ENCODE measurements at regions not wholly inside any gene's neighbourhood (a gene's known extent, or its start where the extent isn't known, plus 50 kb on each side); places are given as distances from the start of the nearest gene placed in this dataset.

- Histone ChIP-seq H3T11ph (ENCODE audit: low read length) (no peak overlapping the region), H2BK12ac (ENCODE audit: insufficient read length, low read depth, low read length) (no peak overlapping the region), H2BK20ac (ENCODE audit: low read depth, low read length, poor library complexity, severe bottlenecking) (no peak overlapping the region), H3K23ac (ENCODE audit: insufficient read length, low read depth, low read length) (no peak overlapping the region), H3K4ac (ENCODE audit: low read depth, low read length) (no peak overlapping the region), H4K8ac (replicated peaks; ENCODE audit: insufficient read length, low read depth, low read length) (no peak overlapping the region), H3K4me1 (ENCODE audit: insufficient read depth, low read length) (no peaks in the 10 kb centered on the region), H3K9me3 (ENCODE audit: control insufficient read depth, low read depth, low read length) (no peaks in the 10 kb centered on the region), H3K27me3 (ENCODE audit: insufficient read depth, low read length) (no peaks in the 10 kb centered on the region), H2BK5ac (ENCODE audit: insufficient read length, low read length) (no peak overlapping the region), H3K18ac (ENCODE audit: insufficient read length, low read depth, low read length) (no peak overlapping the region), H3K56ac (ENCODE audit: insufficient read length, low read depth, low read length) (no peak overlapping the region), H3K79me1 (ENCODE audit: insufficient read depth, low read depth, low read length, poor library complexity, severe bottlenecking) (no peaks in the 10 kb centered on the region), H4K20me1 (ENCODE audit: control insufficient read depth, insufficient read depth, insufficient read length) (no peaks in the 10 kb centered on the region), H3K9ac (ENCODE audit: extremely low read depth, insufficient read length, low read length) (no peak overlapping the region), H4K5ac (ENCODE audit: insufficient read length, low read depth, low read length) (no peak overlapping the region), H2AK5ac (ENCODE audit: insufficient read length, low read length) (no peak overlapping the region), H4K91ac (ENCODE audit: insufficient read length, low read depth, low read length) (no peak overlapping the region), H3K23me2 (ENCODE audit: insufficient read length, low read depth, low read length, poor library complexity, severe bottlenecking) (no peaks in the 10 kb centered on the region), H3K4me2 (ENCODE audit: insufficient read depth, insufficient read length, low read length) (no peak overlapping the region), H2BK15ac (ENCODE audit: low read depth, low read length) (no peak overlapping the region), H2BK120ac (ENCODE audit: low read depth, low read length, poor library complexity, severe bottlenecking) (no peak overlapping the region), H2AFZ (ENCODE audit: low read length) (no peak overlapping the region), H3K79me2 (ENCODE audit: insufficient read depth, low read length) (0 out of 2 replicates have a peak, but pooled peaks cover 2% of the 10 kb centered on the region), H3K14ac (ENCODE audit: insufficient read depth, low read length) (no peak overlapping the region), H3K27ac (ENCODE audit: insufficient read length, low read depth, low read length) (no peak overlapping the region)
- H3K9me3 Mint-ChIP-seq = no peaks in the 10 kb centered on the region
- H3K27me3 Mint-ChIP-seq (ENCODE audit: low read depth) = no peaks in the 10 kb centered on the region
- H3K36me3 Mint-ChIP-seq (ENCODE audit: insufficient read depth in 1 of 3, low read depth in 3 of 3) = no peaks in the 10 kb centered on the region
- no CpG with 5 or more reads among the region's 3 CpGs for WGBS (ENCODE audit: extremely low coverage, insufficient read length, low lambda C conversion rate)
- no peak overlapping the region for H3K27ac Mint-ChIP-seq
- peaks cover 0 to 6% of the 10 kb centered on the region in 2 experiments; a peak in 2 of 4 replicates for H3K4me1 Mint-ChIP-seq
- DNase-seq = no peak
- TF ChIP-seq CTCF (conservative IDR thresholded peaks at IDR 0.05) = no peak
- no peak overlapping the region for H3K4me3 Mint-ChIP-seq
These were observed 491.0 kb downstream of the FGF9 start for GRCh38 chr13:22161871-22162270.
